H1 (cell line): ENCODE measurements at regions not wholly inside any gene's neighbourhood (a gene's known extent, or its start where the extent isn't known, plus 50 kb on each side); places are given as distances from the start of the nearest gene placed in this dataset.

Experiments
- ASH2L ChIP-seq: fragments of 200-600, 300-600 bp; sonication (generic); IDR thresholded peaks from one replicate; pipeline ENCODE4 v1.7.1; 2017; ENCODE audit warnings: low read length
- CBX5 ChIP-seq: fragments of 300-800, 300-1000 bp; sonication (generic); IDR thresholded peaks from 2 replicates; pipeline ENCODE4 v1.7.1; 2016; ENCODE audit warnings: antibody characterized with exemption, low read length, low read depth
- CTBP2 ChIP-seq: IDR thresholded peaks from 2 replicates; pipeline ENCODE4 v1.7.0; 2011; ENCODE audit warnings: borderline replicate concordance, mild to moderate bottlenecking, moderate library complexity, mixed read lengths, low read length; ENCODE audit not compliant: insufficient read depth, insufficient read length
- EZH2 ChIP-seq: fragments of 200-600 bp; sonication (generic); IDR thresholded peaks from 2 replicates; pipeline ENCODE4 v1.7.1; 2012; ENCODE audit warnings: low read depth, mild to moderate bottlenecking, moderate library complexity, low read length, inconsistent platforms; ENCODE audit not compliant: severe bottlenecking
- SP1 ChIP-seq: IDR thresholded peaks from 2 replicates; pipeline ENCODE4 v1.6.1; 2011; ENCODE audit warnings: low read depth, low read length
- TBP ChIP-seq: IDR thresholded peaks from 2 replicates; pipeline ENCODE4 v1.6.1; 2011; ENCODE audit warnings: low read depth, low read length, improper control_type of control experiment

- TF ChIP-seq EZH2 (no peak), CBX5 (no peak), CTBP2 (no peak), TBP (no peak), SP1 (no peak), ASH2L (no peak)
- TF ChIP-seq, all 59 proteins: peak for 0
Measured at GRCh38 chr2:84243788-84244733, 215.0 kb downstream of the SUCLG1 start (continued).
